ENCODE measurements at regions not wholly inside any gene's neighbourhood (a gene's known extent, or its start where the extent isn't known, plus 50 kb on each side); places are given as distances from the start of the nearest gene placed in this dataset.

DNA sequence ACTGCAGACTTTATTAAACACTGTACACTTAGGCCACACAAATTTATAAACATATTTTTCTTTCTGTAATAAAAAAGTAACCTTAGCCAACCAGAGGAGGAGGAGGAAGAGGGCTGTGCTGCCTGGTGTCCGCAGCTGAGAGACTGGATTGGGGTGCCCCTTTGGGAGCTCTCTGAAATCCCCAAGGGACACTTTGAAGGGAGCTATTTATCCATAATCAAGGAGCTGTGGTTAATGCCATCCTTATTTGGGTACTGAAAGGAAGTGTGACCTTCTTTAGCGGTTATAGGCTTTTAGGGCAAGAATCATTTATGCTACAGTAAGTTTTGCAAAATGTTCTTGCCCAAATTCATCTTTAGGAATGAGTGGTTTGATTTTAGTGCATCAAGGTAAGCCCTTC lies 125.8 kb downstream of the RASSF10 start:
- TF ChIP-seq, protein P1, sequence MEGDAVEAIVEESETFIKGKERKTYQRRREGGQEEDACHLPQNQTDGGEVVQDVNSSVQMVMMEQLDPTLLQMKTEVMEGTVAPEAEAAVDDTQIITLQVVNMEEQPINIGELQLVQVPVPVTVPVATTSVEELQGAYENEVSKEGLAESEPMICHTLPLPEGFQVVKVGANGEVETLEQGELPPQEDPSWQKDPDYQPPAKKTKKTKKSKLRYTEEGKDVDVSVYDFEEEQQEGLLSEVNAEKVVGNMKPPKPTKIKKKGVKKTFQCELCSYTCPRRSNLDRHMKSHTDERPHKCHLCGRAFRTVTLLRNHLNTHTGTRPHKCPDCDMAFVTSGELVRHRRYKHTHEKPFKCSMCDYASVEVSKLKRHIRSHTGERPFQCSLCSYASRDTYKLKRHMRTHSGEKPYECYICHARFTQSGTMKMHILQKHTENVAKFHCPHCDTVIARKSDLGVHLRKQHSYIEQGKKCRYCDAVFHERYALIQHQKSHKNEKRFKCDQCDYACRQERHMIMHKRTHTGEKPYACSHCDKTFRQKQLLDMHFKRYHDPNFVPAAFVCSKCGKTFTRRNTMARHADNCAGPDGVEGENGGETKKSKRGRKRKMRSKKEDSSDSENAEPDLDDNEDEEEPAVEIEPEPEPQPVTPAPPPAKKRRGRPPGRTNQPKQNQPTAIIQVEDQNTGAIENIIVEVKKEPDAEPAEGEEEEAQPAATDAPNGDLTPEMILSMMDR (IDR thresholded peaks at IDR 0.05), result no peak
- TF ChIP-seq ZFX (IDR thresholded peaks at IDR 0.05; ENCODE audit: borderline replicate concordance), result no peak

Data from 22Rv1 (cell line).